IPS DF 6.9 (cell line): ENCODE measurements at regions not wholly inside any gene's neighbourhood (a gene's known extent, or its start where the extent isn't known, plus 50 kb on each side); places are given as distances from the start of the nearest gene placed in this dataset.

Source experiments
- DNase-seq: peaks from one replicate; pipeline ENCODE4 v3.0.0-alpha.2; 2013; ENCODE audit warnings: low read depth, low spot score
- H3K27ac ChIP-seq: one replicate; pipeline ENCODE4 v1.5.1; 2013; ENCODE audit warnings: low read length, control low read depth
- H3K27me3 ChIP-seq: 2 replicates; pipeline ENCODE4 v1.6.1; 2013; ENCODE audit warnings: mild to moderate bottlenecking, low read length; ENCODE audit not compliant: control insufficient read depth, insufficient read depth
- H3K36me3 ChIP-seq: 2 replicates; pipeline ENCODE4 v1.6.1; 2013; ENCODE audit warnings: low read length; ENCODE audit not compliant: control insufficient read depth, insufficient read depth
- H3K4me1 ChIP-seq: 2 replicates; pipeline ENCODE4 v1.6.1; 2013; ENCODE audit warnings: low read length; ENCODE audit not compliant: control insufficient read depth, insufficient read depth
- H3K4me3 ChIP-seq: 2 replicates; pipeline ENCODE4 v1.5.1; 2013; ENCODE audit warnings: mild to moderate bottlenecking, low read length
- H3K9me3 ChIP-seq: 2 replicates; pipeline ENCODE4 v1.6.1; 2013; ENCODE audit warnings: low read length, inconsistent platforms; ENCODE audit not compliant: control insufficient read depth, insufficient read depth
- WGBS: extraction: QIAGEN DNeasy Blood & Tissue Kit; methylation state at CpG from one replicate; pipeline ENCODE4 v1.1.7; 2013; ENCODE audit warnings: mixed read lengths, missing lambda C conversion rate; ENCODE audit not compliant: insufficient read length, insufficient coverage; 5-methylcytosine and 5-hydroxymethylcytosine counted together

DNA sequence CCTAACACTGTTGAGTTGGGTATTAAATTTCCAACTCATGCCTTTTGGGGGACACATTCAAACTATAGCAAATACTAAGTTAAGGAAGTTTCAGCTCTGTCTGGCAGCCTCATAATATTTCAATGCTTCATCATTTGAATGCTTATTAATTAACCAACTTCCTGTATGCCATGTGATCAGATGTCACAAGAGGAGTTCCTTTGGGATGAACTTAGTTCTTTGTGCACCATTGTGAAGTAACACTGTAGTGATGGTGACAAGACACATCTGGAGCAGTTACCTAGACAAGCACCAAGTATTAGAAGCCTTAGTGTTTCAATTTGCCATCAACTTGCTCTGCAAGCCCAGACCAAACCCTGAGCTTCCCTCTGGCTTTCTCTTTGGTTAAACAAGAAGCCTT lies 90.7 kb upstream of the IL12B start:
- DNase-seq = no peak
- no peaks in the 10 kb centered on the region for H3K36me3 ChIP-seq
- H3K4me3 ChIP-seq = no peak overlapping the region
- H3K27me3 ChIP-seq = no peaks in the 10 kb centered on the region
- no peaks in the 10 kb centered on the region for H3K9me3 ChIP-seq
- H3K4me1 ChIP-seq = peaks cover 2% of the 10 kb centered on the region; the same call in 1 of the 2 replicates
- no peak overlapping the region for H3K27ac ChIP-seq

GRCh38 chr5:159422361-159422760 lies 92.1 kb upstream of the IL12B start:
- no CpG with 5 or more reads among the region's 4 CpGs for WGBS

GRCh38 chr5:159422910-159423309 lies 92.6 kb upstream of the IL12B start:
- Histone ChIP-seq H3K27ac (no peak overlapping the region), H3K9me3 (no peaks in the 10 kb centered on the region), H3K27me3 (no peaks in the 10 kb centered on the region), H3K4me3 (no peak overlapping the region), H3K36me3 (no peaks in the 10 kb centered on the region), H3K4me1 (peaks cover 2% of the 10 kb centered on the region; the same call in 1 of the 2 replicates)
- no CpG with 5 or more reads among the region's 2 CpGs for WGBS
- no peak for DNase-seq

More at GRCh38 chr5:159422361-159422760, 92.1 kb upstream of the IL12B start:
- peaks cover 2% of the 10 kb centered on the region; the same call in 1 of the 2 replicates for H3K4me1 ChIP-seq
- no peak overlapping the region for H3K4me3 ChIP-seq
- DNase-seq = no peak
- no peak overlapping the region for H3K27ac ChIP-seq
- H3K9me3 ChIP-seq = no peaks in the 10 kb centered on the region
- H3K36me3 ChIP-seq = no peaks in the 10 kb centered on the region
- no peaks in the 10 kb centered on the region for H3K27me3 ChIP-seq

GRCh38 chr5:159424123-159424522 lies 93.8 kb upstream of the IL12B start:
- WGBS = no CpG with 5 or more reads among the region's 6 CpGs
- no peak overlapping the region for H3K27ac ChIP-seq
- DNase-seq = no peak
- H3K36me3 ChIP-seq = no peaks in the 10 kb centered on the region
- H3K4me1 ChIP-seq = no peaks in the 10 kb centered on the region
- no peak overlapping the region for H3K4me3 ChIP-seq
- no peaks in the 10 kb centered on the region for H3K27me3 ChIP-seq
- H3K9me3 ChIP-seq = no peaks in the 10 kb centered on the region

DNA sequence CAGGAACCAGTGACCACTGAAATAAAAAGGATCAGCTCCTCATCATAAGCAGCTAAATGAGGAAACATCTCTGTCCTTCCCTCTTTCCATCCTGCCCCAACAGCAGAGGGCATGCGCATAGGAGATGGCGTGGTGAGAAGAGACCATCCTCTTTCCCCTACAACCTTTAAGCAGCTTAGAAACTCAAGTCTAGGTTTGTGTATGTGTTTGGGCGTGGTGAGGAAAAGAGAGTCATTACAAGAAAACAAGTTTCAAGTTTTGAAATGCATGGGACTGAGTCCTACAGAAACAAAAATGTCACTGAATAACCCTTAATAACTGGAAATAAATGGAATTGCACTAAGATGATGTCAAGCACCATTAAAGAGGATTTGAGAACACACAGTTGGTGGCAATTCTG lies 96.4 kb upstream of the IL12B start:
- DNase-seq = no peak
- no peaks in the 10 kb centered on the region for H3K36me3 ChIP-seq
- H3K27me3 ChIP-seq = no peaks in the 10 kb centered on the region
- no peaks in the 10 kb centered on the region for H3K9me3 ChIP-seq
- no peaks in the 10 kb centered on the region for H3K4me1 ChIP-seq
- H3K27ac ChIP-seq = no peak overlapping the region
- WGBS = no CpG with 5 or more reads among the region's 3 CpGs
- H3K4me3 ChIP-seq = no peak overlapping the region

- Histone ChIP-seq H3K36me3 (no peaks in the 10 kb centered on the region), H3K4me1 (no peaks in the 10 kb centered on the region), H3K27ac (no peak overlapping the region), H3K27me3 (no peaks in the 10 kb centered on the region), H3K4me3 (no peak overlapping the region), H3K9me3 (no peaks in the 10 kb centered on the region)
- no peak for DNase-seq
- WGBS = no CpG with 5 or more reads among the region's 7 CpGs
These were observed 97.1 kb upstream of the IL12B start for GRCh38 chr5:159427180-159428012.

GRCh38 chr5:159430361-159431012 lies 100.2 kb upstream of the IL12B start:
- no peaks in the 10 kb centered on the region for H3K9me3 ChIP-seq
- DNase-seq = no peak
- no peaks in the 10 kb centered on the region for H3K4me1 ChIP-seq
- H3K36me3 ChIP-seq = no peaks in the 10 kb centered on the region
- H3K27me3 ChIP-seq = no peaks in the 10 kb centered on the region
- H3K4me3 ChIP-seq = no peak overlapping the region
- H3K27ac ChIP-seq = no peak overlapping the region
- WGBS = no CpG with 5 or more reads among the region's 7 CpGs

DNA sequence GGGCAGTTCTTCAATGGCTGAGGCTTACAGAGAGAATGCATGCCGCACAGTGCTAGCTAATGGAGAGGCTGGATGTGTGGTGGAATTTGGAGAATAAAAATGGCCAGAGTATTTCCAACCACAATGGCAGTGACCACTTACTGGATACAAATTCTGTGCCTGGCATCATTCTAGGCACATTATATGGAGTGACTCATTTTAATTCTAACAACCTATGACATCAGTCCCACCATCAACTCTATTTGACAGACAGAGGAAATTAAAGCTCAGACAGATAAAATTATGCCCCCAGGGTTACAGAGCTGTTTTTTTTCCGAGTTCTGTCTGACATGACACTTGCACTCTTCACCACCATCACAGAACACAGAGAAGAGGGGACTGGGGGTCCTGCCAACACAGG lies 105.6 kb upstream of the IL12B start:
- H3K36me3 ChIP-seq = no peaks in the 10 kb centered on the region
- H3K4me1 ChIP-seq = no peaks in the 10 kb centered on the region
- WGBS = no CpG with 5 or more reads among the region's 2 CpGs
- no peak overlapping the region for H3K27ac ChIP-seq
- no peak for DNase-seq
- no peaks in the 10 kb centered on the region for H3K9me3 ChIP-seq
- no peaks in the 10 kb centered on the region for H3K27me3 ChIP-seq
- H3K4me3 ChIP-seq = no peak overlapping the region

DNA sequence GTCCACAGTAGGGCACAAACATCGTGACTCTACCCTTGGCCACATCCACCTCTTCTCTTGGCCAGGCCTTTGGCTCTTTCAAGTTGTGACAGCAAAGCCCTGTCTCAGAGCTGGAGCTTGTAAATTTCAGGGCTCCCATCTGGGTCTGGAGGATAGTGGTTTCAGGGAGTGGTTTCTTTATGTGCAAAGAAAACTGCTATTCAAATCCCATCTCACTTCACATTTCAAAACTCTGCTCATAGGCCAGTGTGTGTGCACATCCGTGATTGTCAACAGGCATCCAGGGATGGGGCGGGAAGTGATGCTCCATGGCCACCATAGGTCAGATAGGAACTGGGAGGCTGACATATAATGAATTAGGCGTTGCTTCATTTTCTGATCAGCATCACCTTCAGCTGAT lies 107.8 kb upstream of the IL12B start:
- Histone ChIP-seq H3K4me3 (no peak overlapping the region), H3K9me3 (no peaks in the 10 kb centered on the region), H3K36me3 (no peaks in the 10 kb centered on the region), H3K27me3 (no peaks in the 10 kb centered on the region), H3K4me1 (no peaks in the 10 kb centered on the region), H3K27ac (no peak overlapping the region)
- no CpG with 5 or more reads among the region's 4 CpGs for WGBS
- no peak for DNase-seq

- Histone ChIP-seq H3K27me3 (no peaks in the 10 kb centered on the region), H3K4me1 (no peaks in the 10 kb centered on the region), H3K4me3 (no peak overlapping the region), H3K27ac (no peak overlapping the region), H3K36me3 (no peaks in the 10 kb centered on the region), H3K9me3 (no peaks in the 10 kb centered on the region)
- no CpG with 5 or more reads among the region's 2 CpGs for WGBS
- no peak for DNase-seq
These were observed 108.7 kb upstream of the IL12B start for GRCh38 chr5:159439002-159439401.

- Histone ChIP-seq H3K27ac (no peak overlapping the region), H3K27me3 (no peaks in the 10 kb centered on the region), H3K9me3 (no peaks in the 10 kb centered on the region), H3K36me3 (no peaks in the 10 kb centered on the region), H3K4me3 (no peak overlapping the region), H3K4me1 (no peaks in the 10 kb centered on the region)
- no peak for DNase-seq
- no CpG with 5 or more reads among the region's 7 CpGs for WGBS
These were observed 109.9 kb upstream of the IL12B start for GRCh38 chr5:159440235-159440634.
